ENCODE measurements at regions not wholly inside any gene's neighbourhood (a gene's known extent, or its start where the extent isn't known, plus 50 kb on each side); places are given as distances from the start of the nearest gene placed in this dataset.

DNA sequence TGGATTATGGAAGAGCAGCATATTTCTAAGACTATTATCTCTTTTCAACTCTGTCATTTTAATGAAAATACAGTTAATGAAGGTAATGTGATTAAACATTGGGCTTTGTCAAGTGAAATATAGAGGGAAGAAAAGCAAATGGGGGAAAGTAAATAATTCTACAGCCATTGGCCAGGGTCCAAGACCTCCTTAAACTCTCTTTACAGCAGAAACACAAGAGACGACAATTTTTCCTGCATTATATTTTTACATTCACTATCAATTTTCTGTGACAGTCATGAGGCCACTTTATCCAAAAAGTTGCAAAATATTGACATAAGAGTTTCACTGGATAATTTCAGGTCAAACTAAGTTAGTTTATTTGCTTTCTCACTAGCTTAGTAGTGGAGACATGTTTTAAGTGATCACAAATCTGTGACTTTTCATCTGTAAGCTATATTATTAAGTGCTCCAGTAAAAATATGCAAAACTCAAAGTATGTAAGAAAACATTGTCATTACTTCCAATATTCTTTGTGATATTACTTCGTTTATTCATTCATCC lies 385.9 kb upstream of the DPH6 start:
- no peak for TF ChIP-seq POLR2AphosphoS5 (IDR thresholded peaks at IDR 0.05; ENCODE audit: low read depth, low read length)
- TF ChIP-seq, protein P1, sequence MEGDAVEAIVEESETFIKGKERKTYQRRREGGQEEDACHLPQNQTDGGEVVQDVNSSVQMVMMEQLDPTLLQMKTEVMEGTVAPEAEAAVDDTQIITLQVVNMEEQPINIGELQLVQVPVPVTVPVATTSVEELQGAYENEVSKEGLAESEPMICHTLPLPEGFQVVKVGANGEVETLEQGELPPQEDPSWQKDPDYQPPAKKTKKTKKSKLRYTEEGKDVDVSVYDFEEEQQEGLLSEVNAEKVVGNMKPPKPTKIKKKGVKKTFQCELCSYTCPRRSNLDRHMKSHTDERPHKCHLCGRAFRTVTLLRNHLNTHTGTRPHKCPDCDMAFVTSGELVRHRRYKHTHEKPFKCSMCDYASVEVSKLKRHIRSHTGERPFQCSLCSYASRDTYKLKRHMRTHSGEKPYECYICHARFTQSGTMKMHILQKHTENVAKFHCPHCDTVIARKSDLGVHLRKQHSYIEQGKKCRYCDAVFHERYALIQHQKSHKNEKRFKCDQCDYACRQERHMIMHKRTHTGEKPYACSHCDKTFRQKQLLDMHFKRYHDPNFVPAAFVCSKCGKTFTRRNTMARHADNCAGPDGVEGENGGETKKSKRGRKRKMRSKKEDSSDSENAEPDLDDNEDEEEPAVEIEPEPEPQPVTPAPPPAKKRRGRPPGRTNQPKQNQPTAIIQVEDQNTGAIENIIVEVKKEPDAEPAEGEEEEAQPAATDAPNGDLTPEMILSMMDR (IDR thresholded peaks at IDR 0.05) = no peak

Data from Panc1 (cell line).